GM21619 (cell line): ENCODE measurements at regions not wholly inside any gene's neighbourhood (a gene's known extent, or its start where the extent isn't known, plus 50 kb on each side); places are given as distances from the start of the nearest gene placed in this dataset.
A peak's percentile ranks its signal among the peaks of the same experiment; 100 is the strongest.
"Not testable (repeated sequence)": the region's sequence is repeated elsewhere in the genome, so short reads cannot be mapped to it uniquely, and the experiment has no call there.

Experiments used
- ATAC-seq: cut with Tn5 transposase; IDR thresholded peaks from one replicate; pipeline ENCODE4 v1.9.1; 2021; ENCODE audit not compliant: unreplicated experiment

DNA sequence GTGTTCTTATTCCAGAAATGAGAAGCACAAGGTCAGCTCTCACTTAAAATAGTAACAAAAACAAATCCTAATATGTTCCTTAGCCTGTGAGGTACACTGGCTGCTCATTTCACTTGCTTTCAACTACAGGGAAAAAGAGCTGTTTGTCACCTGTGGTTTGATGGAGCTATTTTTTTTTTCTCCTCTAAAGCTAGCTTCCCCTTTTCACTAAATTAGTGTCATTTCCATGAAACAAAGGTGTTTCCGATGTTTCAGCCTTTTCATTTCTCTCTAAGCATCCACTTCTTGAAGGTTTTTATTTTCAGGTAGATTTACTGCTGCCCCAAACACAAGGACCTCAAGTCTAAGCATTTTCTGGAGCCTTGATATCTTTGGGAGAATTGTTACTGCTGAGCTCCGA is 148.6 kb downstream of the RBMX2 start:
- no peak for ATAC-seq

DNA sequence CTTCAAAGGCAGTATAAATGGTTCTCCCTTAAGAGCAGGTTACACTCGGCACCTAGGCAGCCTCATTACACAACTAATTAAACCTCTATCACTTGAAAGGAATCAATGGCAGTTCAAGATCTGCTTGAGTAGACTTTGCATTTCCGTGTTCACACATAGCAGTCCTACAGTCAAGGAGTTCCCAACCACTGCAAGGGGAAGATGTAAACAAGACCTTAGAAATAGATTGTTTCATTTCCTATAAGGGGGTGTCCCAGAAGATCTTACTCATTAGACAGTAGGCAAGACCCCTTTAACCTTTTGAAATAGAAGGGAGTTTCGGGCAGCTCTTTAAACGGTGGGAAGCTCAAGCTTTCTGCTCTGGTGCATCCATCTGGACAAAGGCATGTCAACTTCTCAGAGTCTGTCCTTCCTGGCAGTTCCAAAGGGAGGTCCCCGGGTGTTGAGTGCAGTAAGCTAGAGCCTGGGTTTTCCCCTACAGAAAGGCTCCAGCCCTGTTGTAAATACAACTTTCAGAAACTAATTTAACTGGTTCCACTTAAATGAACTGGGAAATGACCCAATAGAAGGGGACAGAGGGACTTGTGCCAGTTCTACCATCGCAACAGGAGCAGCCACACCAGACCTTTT is 150.8 kb downstream of the RBMX2 start:
- ATAC-seq = peak; percentile 89

DNA sequence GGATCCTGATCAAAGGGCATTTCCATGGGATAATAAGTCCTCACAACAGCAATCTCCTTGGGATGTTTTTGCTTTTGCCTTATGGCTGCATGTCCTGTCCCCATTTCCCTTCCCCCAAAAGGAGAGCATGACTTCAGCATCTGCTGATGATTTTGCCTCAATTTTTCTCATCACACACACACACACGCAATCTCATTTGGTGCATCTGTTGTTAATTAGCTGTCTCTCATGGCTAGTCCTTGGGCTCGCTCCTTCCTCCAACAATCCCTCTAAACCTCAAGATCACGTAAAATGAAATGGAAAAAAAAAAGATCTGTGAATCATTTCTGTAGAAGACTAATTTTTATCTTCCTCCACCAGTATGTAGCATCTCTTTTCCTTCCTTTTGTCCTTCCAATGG is 153.6 kb downstream of the RBMX2 start:
- no peak for ATAC-seq

- no peak for ATAC-seq
Measured at GRCh38 chrX:130555757-130556156, 154.0 kb downstream of the RBMX2 start.

DNA sequence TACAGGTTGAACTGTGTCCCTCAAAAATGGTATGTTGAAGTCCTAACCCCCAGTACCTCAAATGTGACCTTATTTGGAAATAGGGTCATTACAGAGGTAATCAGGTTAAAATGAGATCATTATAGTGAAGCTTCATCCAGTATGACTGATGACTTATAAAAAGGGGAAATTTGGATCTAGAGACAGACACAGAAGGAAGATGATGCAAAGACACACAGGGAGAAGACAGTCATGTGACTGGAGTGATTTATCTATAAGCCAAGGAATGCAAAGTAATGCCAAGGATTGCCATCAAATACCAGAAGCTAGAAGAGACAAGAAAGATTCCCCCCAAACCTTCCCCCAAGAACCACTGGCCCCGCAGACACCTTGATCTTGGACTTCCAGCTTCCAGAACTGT is 155.2 kb downstream of the RBMX2 start:
- no peak for ATAC-seq

GRCh38 chrX:130560544-130560943 is 158.8 kb downstream of the RBMX2 start:
- no peak for ATAC-seq

- ATAC-seq = no peak
Measured at GRCh38 chrX:130561930-130562329, 160.1 kb downstream of the RBMX2 start.

GRCh38 chrX:130563476-130563875 is 161.7 kb downstream of the RBMX2 start:
- ATAC-seq = peak; percentile 75

GRCh38 chrX:130566028-130566683 is 164.4 kb downstream of the RBMX2 start:
- no peak for ATAC-seq

GRCh38 chrX:130573030-130573429 is 171.2 kb downstream of the RBMX2 start:
- ATAC-seq = not testable (repeated sequence)
